IPS-11a (cell line): ENCODE measurements at regions not wholly inside any gene's neighbourhood (a gene's known extent, or its start where the extent isn't known, plus 50 kb on each side); places are given as distances from the start of the nearest gene placed in this dataset.
"Not testable (repeated sequence)": the region's sequence is repeated elsewhere in the genome, so short reads cannot be mapped to it uniquely, and the experiment has no call there.

Experiments used
- H3K4me3 ChIP-seq: one replicate; pipeline ENCODE4 v1.5.1; 2013; ENCODE audit warnings: low read depth, low read length, control low read depth

DNA sequence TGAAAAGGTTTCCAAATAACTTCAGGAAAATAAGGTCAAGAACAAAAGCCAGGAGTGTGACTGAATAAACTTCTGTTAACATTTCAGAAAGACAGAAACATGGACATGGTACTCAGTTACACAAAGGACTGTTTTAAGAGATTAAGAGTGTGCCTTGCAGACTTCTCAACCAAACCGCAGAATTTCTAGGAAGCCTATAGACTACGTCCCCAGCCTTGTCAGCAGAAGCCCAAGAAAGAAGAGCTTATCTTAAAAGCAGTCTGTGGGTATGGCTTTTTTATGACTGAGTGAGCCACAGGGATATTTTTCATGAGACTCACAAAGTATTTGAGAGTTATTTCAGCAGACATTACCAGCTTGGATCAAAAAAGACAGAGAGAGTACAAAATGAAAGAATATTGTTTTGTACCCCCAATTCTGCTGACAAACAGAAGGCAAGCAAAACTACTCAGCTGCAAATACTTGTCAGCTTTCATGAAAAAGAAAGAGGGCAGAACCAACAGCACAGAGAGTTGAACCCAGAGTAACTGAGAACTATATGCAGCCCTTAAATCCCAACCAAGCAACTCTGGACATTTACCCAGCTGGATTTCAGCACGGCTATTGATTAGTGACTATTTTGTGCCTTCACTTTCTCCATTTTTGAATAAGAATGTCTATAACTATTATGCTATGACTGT, 711.0 kb upstream of the CTNND2 start:
- no peak overlapping the region for H3K4me3 ChIP-seq

DNA sequence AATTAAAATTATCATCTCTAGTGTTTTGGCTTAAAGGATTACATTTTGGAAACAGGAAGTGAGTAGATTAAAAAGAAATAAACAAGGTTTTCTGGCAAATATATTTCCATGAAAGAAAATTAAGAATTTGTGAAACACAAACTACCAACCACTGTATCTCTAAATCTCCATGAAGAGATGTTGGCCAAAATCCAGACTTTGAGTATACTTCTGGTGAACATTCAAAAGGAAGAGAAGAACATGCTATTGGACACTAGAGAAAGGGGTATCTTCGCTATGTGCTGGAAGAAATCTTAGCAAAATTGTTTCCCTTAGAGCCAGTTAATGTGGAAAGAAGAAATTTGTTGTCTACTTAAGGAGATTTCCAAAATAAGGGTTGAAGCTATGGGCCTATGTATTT, 710.4 kb upstream of the CTNND2 start:
- no peak overlapping the region for H3K4me3 ChIP-seq

DNA sequence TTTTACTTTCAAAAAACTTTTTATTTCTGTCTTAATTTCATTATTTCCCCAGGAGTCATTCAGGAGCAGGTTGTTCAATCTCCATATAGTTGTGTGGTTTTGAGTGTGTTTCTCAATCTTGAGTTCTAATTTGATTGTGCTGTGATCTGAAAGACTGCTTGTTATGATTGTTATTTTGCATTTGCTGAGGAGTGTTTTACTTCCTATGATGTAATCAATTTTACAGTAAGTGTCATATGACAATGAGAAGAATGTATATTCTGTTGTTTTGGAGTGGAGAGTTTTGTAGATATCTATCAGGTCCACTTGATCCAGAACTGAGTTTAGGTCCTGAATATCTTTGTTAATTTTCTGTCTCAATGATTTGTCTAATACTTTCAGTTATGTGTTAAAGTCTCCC, 706.9 kb upstream of the CTNND2 start:
- H3K4me3 ChIP-seq = no peak overlapping the region

DNA sequence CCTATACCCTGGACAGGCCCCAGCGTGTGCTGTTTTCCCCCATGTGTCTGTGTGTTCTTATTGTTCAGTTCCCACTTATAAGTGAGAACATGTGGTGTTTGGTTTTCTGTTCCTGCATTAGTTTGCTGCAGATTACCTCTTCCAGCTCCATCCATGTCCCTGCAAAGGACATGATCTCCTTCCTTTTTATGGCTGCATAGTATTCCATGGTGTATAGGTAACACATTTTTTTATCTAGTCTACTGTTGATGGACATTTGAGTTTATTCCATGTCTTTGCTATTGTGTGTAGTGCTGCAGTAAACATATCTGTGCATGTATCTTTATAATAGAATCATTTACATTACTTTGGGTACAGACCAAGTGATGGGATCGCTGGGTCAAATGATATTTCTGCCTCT, 703.6 kb upstream of the CTNND2 start:
- not testable (repeated sequence) for H3K4me3 ChIP-seq

DNA sequence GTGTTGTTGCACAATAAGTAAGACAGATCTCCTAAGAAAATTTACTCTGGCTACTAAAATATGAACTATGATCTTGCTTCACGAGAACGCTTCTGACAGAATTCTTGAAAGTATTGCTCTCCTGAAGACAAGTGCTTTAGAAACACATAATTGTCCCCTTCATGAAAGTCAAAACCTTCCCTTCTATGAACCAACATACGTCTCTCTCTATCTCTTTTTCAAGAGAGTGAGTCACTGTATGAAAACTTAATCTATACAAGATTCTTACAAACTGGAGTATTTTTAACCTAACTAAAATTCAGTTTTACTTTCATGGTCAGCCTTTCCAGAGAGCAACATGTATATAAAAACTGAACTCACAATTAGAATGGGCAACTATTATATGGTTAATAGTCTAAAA, 688.0 kb upstream of the CTNND2 start:
- no peak overlapping the region for H3K4me3 ChIP-seq

DNA sequence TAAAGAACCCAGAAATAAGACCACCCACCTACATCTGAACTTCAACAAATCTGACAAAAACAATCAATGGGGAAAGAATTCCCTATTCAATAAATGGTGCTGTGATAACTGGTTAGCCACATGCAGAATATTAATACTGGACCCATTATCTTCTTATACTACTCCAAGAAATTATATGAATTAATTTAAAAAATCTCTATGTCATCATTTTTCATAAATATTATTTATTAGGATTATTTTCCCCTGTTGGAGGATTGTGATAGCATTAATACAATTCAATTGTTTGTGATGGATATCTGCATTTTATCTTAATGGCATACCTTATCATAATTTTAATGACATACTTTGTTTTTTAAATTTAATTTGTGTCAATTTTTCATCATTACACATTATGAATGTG, 682.2 kb upstream of the CTNND2 start:
- no peak overlapping the region for H3K4me3 ChIP-seq

DNA sequence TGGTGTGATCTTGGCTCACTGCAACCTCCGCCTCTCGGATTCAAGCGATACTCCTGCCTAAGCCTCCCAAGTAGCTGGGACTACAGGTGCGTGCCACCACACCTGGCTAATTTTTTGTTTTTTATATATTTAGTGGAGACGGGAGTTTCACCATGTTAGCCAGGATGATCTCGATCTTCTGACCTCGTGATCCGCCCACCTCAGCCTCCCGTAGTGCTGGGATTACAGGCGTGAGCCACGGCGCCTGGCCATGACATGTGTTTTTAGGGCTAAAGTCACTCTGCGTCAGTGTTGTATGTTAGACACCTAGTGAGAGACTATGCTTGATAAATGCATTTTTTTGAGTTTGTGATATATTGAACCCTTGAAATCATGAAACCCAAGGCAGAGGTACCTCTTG, 674.6 kb upstream of the CTNND2 start:
- H3K4me3 ChIP-seq = not testable (repeated sequence)

DNA sequence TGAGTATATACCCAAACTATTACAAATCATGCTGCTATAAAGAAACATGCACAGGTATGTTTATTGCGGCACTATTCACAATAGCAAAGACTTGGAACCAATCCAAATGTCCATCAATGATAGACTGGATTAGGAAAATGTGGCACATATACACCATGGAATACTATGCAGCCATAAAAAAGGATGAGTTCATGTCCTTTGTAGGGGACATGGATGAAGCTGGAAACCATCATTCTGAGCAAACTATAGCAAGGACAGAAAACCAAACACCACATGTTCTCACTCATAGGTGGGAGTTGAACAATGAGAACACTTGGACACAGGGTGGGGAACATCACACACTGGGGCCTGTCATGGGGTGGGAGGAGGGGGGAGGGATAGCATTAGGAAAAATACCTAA, 672.7 kb upstream of the CTNND2 start:
- H3K4me3 ChIP-seq = not testable (repeated sequence)

DNA sequence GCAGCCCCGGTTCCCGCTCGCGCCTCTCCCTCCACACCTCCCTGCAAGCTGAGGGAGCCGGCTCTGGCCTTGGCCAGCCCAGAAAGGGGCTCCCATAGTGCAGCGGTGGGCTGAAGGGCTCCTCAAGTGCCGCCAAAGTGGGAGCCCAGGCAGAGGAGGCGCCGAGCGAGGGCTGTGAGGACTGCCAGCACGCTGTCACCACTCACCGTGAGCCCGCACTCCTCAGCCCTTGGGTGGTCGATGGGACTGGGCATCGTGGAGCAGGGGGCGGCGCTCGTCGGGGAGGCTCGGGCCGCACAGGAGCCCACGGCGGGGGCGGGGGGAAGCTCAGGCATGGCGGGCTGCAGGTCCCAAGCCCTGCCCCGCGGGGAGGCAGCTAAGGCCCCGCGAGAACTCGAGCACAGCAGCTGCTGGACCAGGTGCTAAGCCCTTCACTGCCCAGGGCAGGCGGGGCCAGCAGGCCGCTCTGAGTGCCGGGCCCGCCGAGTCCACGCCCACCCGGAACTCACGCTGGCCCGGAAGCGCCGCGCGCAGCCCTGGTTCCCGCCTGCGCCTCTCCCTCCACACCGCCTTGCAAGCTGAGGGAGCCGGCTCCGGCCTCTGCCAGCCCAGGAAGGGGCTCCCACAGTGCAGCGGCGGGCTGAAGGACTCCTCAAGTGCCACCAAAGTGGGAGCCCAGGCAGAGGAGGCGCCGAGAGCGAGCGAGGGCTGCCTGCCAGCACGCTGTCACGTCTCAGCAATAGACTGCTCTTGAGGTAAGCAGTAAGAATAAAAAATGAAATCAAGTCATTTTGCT, 670.2 kb upstream of the CTNND2 start:
- not testable (repeated sequence) for H3K4me3 ChIP-seq

DNA sequence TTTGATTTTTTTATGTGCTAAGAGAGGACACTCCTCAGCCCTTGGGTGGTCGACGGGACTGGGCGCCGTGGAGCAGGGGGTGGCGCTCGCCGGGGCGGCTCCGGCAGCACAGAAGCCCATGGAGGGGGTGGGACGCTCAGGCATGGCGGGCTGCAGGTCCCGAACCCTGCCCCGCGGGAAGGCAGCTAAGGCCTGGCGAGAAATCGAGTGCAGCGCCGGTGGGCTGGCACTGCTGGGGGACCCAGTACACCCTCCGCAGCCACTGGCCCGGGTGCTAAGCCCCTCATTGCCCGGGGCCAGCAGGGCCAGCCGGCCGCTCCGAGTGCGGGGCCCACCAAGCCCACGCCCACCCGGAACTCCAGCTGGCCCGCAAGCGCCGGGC, 669.7 kb upstream of the CTNND2 start:
- not testable (repeated sequence) for H3K4me3 ChIP-seq

DNA sequence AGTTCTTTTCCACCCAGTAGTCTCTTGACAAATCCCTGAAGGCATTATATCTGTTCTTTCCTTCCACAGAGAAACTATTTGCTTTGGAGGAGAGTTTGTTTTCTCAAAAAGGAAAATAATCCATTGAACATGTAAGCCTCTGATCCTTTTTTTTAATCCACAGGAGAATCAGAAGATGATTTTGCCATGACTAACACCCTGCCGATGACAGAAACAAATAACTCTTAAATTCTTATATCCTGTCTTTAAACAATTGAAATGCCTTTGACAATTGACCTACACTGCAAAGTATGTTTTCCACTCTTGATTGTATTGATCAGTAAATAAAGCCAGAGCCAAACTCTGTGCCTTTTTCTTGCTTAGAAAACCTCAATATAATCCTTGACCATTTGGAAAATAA, 666.4 kb upstream of the CTNND2 start:
- no peak overlapping the region for H3K4me3 ChIP-seq

DNA sequence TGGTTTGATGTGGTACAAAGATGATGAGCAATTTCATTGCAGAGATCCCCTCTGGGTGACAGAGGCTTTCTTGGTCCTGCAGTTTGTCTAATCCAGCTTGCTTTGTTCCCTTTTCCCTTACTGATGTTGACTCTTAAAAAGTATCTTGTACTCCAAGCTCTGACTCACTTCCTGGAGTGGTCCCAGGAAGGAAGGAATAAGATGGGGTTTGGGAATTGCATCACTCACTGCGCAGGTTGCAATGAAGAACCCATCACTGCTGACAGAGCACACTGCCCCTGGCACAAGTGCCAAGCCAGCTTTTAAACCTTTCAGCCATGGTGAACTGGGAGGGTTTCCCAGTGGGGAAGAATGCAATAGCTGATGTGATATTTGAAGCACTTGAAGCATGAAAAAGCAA, 662.2 kb upstream of the CTNND2 start:
- no peak overlapping the region for H3K4me3 ChIP-seq

DNA sequence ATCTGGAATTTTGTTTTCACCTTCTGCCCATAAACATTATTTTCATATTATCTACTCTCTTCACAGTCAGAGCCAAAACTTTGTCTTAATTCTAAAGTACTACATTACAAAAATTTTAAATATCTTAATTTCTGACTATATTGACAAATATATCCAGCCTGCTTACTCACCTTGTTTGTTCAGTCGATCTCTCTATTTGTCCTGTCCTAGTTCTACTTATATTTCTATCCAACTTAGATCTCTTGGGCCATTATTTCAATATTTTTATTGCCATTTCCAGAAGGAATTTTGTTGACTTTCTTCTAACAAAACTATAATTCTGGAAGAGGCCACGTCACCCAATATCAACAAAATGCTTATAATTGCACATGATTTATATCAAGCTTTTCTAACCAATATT, 652.8 kb upstream of the CTNND2 start:
- no peak overlapping the region for H3K4me3 ChIP-seq

DNA sequence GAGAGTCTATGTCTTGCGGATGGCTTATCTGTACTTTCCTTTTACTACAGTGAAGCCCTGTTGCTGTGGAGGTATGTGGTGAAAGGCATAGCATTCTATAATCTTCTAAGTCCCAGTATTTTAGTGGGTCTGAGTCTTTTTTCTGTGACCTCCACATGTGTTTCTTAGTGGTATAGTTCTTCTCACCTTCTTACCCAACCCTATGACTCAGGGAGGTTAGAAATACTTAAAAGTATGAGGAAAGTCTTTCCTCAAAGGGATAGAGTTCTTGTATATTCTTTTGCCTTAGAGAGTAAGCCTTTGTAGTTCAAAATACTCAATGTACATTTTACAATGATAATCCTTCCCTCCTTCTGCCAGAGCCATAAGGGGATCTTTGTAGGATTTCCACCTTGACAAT, 621.9 kb upstream of the CTNND2 start:
- no peak overlapping the region for H3K4me3 ChIP-seq

DNA sequence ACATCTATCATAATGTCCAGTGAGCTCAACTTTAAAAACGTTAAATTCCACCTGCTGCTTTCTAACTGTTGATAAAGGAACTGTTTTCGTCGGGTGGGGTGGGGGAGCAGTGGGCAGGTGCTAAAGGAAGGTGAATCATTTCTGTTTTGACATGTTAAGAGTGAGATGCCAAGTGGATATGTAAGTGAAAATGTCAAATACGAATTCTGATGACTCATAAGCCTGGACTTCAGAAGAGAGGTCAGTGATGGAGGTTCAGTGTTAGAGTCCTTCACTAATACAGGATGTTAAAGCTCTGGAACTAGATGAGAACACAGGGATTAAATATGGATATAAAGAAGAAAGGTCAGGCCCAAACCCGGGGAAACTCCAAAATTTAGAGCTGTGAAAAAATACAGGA, 617.9 kb upstream of the CTNND2 start:
- no peak overlapping the region for H3K4me3 ChIP-seq

DNA sequence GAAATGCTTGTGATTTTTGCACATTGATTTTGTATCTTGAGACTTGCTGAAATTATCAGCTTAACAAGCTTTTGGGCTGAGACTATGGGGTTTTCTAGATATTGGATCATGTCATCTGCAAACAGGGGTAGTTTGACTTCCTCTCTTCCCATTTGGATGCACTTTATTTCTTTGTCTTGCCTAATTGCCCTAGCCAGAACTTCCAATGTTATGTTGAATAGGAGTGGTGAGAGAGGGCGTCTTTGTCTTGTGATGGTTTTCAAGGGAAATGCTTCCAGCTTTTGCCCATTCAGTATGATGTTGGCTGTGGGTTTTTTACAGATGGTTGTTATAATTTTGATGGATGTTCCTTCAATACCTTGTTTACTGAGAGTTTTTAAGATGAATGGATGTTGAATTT, 600.7 kb upstream of the CTNND2 start:
- not testable (repeated sequence) for H3K4me3 ChIP-seq

DNA sequence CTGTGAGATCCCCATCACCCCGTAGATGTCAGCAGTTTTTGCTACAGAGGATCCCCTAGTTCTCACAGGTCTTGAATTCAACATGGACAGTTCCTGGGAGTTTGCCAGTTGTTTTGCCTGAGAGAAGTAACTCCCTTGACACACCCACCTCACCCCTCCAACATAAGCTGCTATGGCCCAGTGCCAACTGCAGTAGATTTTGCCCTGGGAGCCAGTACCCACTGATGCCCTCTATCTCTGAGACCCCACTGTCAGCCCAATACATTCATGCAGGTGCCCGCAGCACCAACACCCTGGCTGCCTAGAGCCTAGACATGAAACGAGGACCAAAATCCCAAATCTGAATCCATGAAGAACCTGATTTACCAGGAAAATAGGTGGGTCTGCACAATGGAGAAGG, 583.9 kb upstream of the CTNND2 start:
- H3K4me3 ChIP-seq = no peak overlapping the region

DNA sequence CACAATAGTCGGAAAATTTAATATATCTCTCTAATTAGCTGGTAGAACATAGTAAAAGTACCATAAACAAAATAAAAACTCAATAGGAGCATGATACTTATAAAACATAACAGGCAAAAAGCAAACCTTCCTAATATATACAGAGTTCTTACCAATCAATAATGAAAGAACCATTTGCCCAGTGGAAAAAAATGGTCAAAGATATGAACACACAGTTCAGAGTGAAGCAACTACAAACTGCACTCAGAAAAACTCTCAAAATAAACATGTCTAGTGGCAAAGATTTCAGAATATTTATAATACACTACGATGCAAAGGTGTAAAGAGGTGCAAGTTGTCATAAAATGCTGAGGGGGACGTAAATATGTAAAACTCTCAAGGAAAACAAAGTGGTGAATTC, 576.2 kb upstream of the CTNND2 start:
- no peak overlapping the region for H3K4me3 ChIP-seq

DNA sequence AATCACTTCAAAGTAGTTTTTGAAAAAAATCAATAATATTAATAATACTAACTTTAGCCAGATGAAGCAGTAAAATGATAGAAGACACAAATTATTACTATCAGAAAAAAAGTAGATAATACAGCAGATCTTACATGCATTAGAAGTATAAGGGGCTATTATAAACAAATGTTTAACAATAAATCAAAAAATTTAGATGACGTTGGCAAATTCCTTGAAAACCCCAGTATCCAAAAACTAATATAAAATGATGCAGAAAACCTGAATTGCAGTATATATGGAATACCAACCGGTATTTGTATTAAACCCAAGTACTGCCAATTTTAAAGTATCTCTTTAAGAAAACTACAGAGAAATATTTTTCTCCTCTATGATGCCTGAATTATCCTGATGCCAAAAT, 573.3 kb upstream of the CTNND2 start:
- no peak overlapping the region for H3K4me3 ChIP-seq

DNA sequence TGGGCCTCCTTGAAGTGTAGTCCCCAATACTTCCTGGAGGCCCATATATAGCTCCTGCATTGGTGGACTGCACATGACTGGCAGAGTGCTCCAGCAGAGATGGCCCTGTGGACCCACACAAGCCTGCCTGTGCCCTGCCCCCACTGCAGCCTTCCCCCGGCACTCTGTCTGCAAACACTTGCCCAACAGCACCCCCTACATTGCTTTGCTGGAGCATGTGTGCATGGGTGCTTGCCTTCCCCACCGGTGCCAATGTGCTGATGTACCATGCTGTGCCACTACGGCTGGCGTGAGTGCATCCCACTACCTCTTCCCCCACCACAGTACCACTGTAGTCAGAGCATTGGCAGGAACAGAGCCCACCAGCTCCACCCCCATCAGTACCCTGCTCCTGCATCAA, 563.6 kb upstream of the CTNND2 start:
- no peak overlapping the region for H3K4me3 ChIP-seq

DNA sequence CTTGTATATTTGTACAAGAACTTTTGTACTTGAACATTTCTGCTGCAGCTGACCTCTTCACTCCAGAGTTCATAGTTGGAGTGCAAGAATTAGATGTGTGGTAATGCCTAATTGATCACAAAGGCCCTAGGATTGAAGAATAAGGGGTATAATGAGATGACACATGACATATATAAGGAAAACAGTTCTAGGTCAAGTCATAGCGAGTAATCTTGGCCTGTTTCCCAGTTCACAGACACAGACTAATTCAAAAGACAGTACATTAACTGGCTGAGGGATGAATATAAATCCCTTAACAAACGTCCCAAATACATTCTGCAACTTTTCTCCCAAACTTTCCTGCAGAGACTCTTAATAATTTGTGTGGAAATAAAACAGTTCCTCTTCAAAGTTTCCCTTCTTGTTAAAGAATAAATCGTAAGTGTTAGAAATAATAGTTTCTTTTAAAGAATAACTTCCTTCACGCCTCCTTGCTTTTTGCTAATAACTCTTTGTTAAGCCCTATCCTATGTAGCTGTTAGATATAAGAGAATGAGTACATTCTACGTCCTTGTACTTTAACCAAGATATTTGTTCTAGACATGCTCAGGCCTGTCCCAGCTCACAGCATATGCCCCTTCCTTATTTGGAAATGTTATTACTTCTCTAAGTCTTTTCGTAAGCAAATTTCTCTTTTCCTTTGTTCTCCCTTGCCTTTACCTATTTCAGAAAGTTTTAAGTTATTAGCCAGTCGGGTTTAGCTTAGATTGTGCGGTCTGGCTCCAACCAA, 556.4 kb upstream of the CTNND2 start:
- H3K4me3 ChIP-seq = no peak overlapping the region

DNA sequence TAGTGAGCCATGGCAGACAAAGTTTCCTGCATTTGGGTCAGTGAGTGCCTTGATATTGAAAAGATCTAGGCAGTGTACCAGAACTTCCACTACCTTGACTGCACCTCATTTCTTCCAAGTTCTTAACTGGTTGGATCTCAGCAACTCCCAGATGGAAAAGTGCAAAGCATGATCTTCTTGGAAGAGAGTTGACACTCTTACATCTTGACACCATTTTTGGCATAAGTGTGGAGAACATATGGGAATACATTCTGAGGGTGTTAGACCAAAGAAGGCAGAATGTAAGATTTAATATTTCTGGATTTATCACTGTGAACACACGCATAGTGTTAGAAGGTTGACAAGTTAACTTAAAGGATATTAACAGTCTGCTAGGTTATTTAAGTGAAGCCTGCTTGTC, 555.1 kb upstream of the CTNND2 start:
- H3K4me3 ChIP-seq = no peak overlapping the region
